Right lobe of liver (tissue), 6 donors: ENCODE measurements at regions not wholly inside any gene's neighbourhood (a gene's known extent, or its start where the extent isn't known, plus 50 kb on each side); places are given as distances from the start of the nearest gene placed in this dataset.

Source experiments
- ATAC-seq, 4 donors: fragments of 200-7000 bp; cut with Tn5 transposase; one replicate each; pipeline ENCODE4 v1.9.1; 2020; ENCODE audit warnings: mild to moderate bottlenecking in 4 of 4, moderate library complexity in 4 of 4
- DNase-seq, 3 donors: peaks; one replicate each; pipeline ENCODE4 v3.0.0-alpha.2; 2020
- H3K27ac ChIP-seq, 3 donors: fragments of 200-600 bp; one replicate each; pipeline ENCODE4 v1.8.0; 2022
- H3K27me3 ChIP-seq, 2 donors: fragments of 200-600 bp; one replicate each; pipeline ENCODE4 v1.8.0; 2022
- H3K36me3 ChIP-seq, 4 donors: fragments of 200-600 bp; sonication (generic) in 1 of 4; one replicate each; pipeline versions ENCODE4 v1.5.1 to v1.8.0; 2017 to 2022; ENCODE audit warnings: control low read depth in 1 of 4
- H3K4me1 ChIP-seq, 4 donors: fragments of 200-600 bp; sonication (generic) in 1 of 4; one replicate each; pipeline versions ENCODE4 v1.5.1 to v1.8.0; 2017 to 2022; ENCODE audit warnings: control low read depth in 1 of 4
- H3K4me3 ChIP-seq, 3 donors: fragments of 200-600 bp; one replicate each; pipeline ENCODE4 v1.8.0; 2022
- H3K9me3 ChIP-seq, 4 donors: fragments of 200-600 bp; sonication (generic) in 1 of 4; one replicate each; pipeline versions ENCODE4 v1.5.1 to v1.8.0; 2017 to 2022; ENCODE audit warnings: control low read depth in 1 of 4
- CTCF ChIP-seq, 4 donors: fragments of 200-600 bp in 3 of 4; fragments of 450-650 bp in 1 of 4; IDR thresholded peaks; one replicate each; pipeline versions ENCODE4 v1.5.1 to v1.8.0; 2016 to 2022; ENCODE audit warnings: antibody characterized with exemption in 4 of 4, mild to moderate bottlenecking in 2 of 4
- POLR2A ChIP-seq: fragments of 450-650 bp; IDR thresholded peaks from one replicate; pipeline ENCODE4 v1.6.1; 2017; ENCODE audit warnings: antibody characterized with exemption, mild to moderate bottlenecking
- WGBS: methylation state at CpG from one replicate; pipeline ENCODE4 v1.1.6; 2018; ENCODE audit warnings: low coverage, low lambda C conversion rate; ENCODE audit not compliant: insufficient coverage; ENCODE audit errors: missing lambda C conversion rate; 5-methylcytosine and 5-hydroxymethylcytosine counted together
- intact Hi-C, 2 donors: fragments of 100-400 bp; cut with DNase I; formaldehyde crosslinking; loops; one replicate each; pipeline versions ENCODE4 v1.11.2 to v1.14.1; 2022
- donor health status: DM: no; HTN: yes; CAD: no.
- donor health status: DM: no; HTN: no; CAD: no.
- donor health status: DM: no; HTN: no; CAD: no.
- donor health status: DM: no; HTN: yes; CAD: no.
- donor health status: DM: no; HTN: yes; CAD: no.

- intact Hi-C loops, result no loop called here
- TF ChIP-seq POLR2A, result no peak
- no peak for TF ChIP-seq CTCF (IDR thresholded peaks at IDR 0.05)
- no peak overlapping the region for H3K27ac ChIP-seq
- no peak for DNase-seq
- 37% methylated on average over 2 of the region's 2 CpGs for WGBS
- H3K4me1 ChIP-seq, result no peaks in the 10 kb centered on the region
- H3K27me3 ChIP-seq, result no peaks in the 10 kb centered on the region
- H3K4me3 ChIP-seq, result no peak overlapping the region
- no peaks in the 10 kb centered on the region for H3K36me3 ChIP-seq
- no peak for ATAC-seq
- H3K9me3 ChIP-seq, result no peaks in the 10 kb centered on the region
Observed at GRCh38 chr3:34388830-34389229, 590.4 kb downstream of the PDCD6IP start.

- H3K27me3 ChIP-seq, result no peaks in the 10 kb centered on the region
- H3K9me3 ChIP-seq, result no peaks in the 10 kb centered on the region
- peak in 1 of 3 donors; percentile 12 for DNase-seq
- H3K36me3 ChIP-seq, result no peaks in the 10 kb centered on the region
- H3K27ac ChIP-seq, result no peak overlapping the region
- 60% methylated on average over 1 of the region's 2 CpGs for WGBS
- ATAC-seq, result no peak
- H3K4me3 ChIP-seq, result no peak overlapping the region
- TF ChIP-seq CTCF (IDR thresholded peaks at IDR 0.05) (no peak), POLR2A (no peak)
- intact Hi-C loops, result no loop called here
- no peaks in the 10 kb centered on the region for H3K4me1 ChIP-seq
Observed at GRCh38 chr3:34394978-34395748, 596.7 kb downstream of the PDCD6IP start.

GRCh38 chr3:34396288-34396687 is 597.9 kb downstream of the PDCD6IP start:
- TF ChIP-seq POLR2A (no peak), CTCF (IDR thresholded peaks at IDR 0.05) (no peak)
- Histone ChIP-seq H3K4me1 (no peaks in the 10 kb centered on the region), H3K9me3 (no peaks in the 10 kb centered on the region), H3K27me3 (no peaks in the 10 kb centered on the region), H3K36me3 (no peaks in the 10 kb centered on the region), H3K27ac (no peak overlapping the region), H3K4me3 (no peak overlapping the region)
- intact Hi-C loops, result no loop called here
- WGBS, result no CpG with 5 or more reads among the region's 1 CpG
- ATAC-seq (peak; percentile 27 to 67 (median 44)), DNase-seq (peak in 1 of 3 donors; percentile 43)

- peak in 1 of 4 donors; percentile 23 for ATAC-seq
- Histone ChIP-seq H3K4me1 (no peaks in the 10 kb centered on the region), H3K36me3 (no peaks in the 10 kb centered on the region), H3K9me3 (no peaks in the 10 kb centered on the region), H3K4me3 (no peak overlapping the region), H3K27me3 (no peaks in the 10 kb centered on the region), H3K27ac (no peak overlapping the region)
- intact Hi-C loops, result no loop called here
- TF ChIP-seq CTCF (IDR thresholded peaks at IDR 0.05) (no peak), POLR2A (no peak)
- no peak for DNase-seq
Observed at GRCh38 chr3:34396956-34397355, 598.5 kb downstream of the PDCD6IP start.
